Ascending aorta (tissue), 2 donors: ENCODE measurements at regions not wholly inside any gene's neighbourhood (a gene's known extent, or its start where the extent isn't known, plus 50 kb on each side); places are given as distances from the start of the nearest gene placed in this dataset.

Experiments
- DNase-seq, 2 donors: peaks; one replicate each; pipeline ENCODE4 v3.0.0-alpha.2; 2019; ENCODE audit warnings: low spot score in 2 of 2
- H3K27ac ChIP-seq, 2 donors: fragments of 200-600 bp; sonication (generic); one replicate each; pipeline ENCODE4 v1.5.1; 2016 to 2017; ENCODE audit warnings: mild to moderate bottlenecking in 1 of 2
- H3K27me3 ChIP-seq: fragments of 200-600 bp; sonication (generic); one replicate; pipeline ENCODE4 v1.5.1; 2017
- H3K36me3 ChIP-seq, 2 donors: fragments of 200-600 bp; sonication (generic); one replicate each; pipeline ENCODE4 v1.5.1; 2016
- H3K4me1 ChIP-seq, 2 donors: fragments of 200-600 bp; sonication (generic); one replicate each; pipeline ENCODE4 v1.5.1; 2016 to 2017; ENCODE audit warnings: mild to moderate bottlenecking in 1 of 2
- H3K4me3 ChIP-seq, 2 donors: fragments of 200-600 bp; sonication (generic); one replicate each; pipeline ENCODE4 v1.5.1; 2016 to 2017; ENCODE audit warnings: mild to moderate bottlenecking in 1 of 2
- H3K9me3 ChIP-seq, 2 donors: fragments of 200-600 bp; sonication (generic); one replicate each; pipeline ENCODE4 v1.5.1; 2016
- intact Hi-C: fragments of 100-400 bp; cut with DNase I; formaldehyde crosslinking; loops from one replicate; pipeline ENCODE4 v1.15.1; 2023
- TF ChIP-seq, protein P1 (sequence below), 3 experiments: fragments of 200-600 bp in 2 of 3; fragments of 450-650 bp in 1 of 3; sonication (generic) in 2 of 3; IDR thresholded peaks; one replicate each; pipeline ENCODE4 v1.5.1; 2016 to 2019; ENCODE audit warnings: antibody characterized with exemption in 3 of 3, mild to moderate bottlenecking in 1 of 3, moderate library complexity in 1 of 3

DNA sequence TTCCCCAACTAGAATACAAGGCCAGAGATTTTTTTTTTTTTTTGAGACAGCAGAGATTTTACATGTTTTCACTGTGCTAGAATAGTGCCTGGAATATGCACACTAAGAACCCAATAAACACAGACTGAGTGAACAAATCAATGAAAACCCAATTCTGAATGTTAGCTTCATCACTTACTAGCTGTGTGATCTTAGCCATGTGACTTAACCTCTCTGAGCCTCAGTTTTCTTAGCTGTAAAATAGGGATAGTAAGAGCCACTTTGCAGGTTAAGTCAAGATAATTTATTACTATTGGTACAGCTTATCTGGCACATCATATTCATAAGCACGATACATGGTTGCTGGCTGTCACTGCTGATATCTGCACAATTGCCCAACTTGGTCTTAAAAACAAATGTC lies 140.6 kb downstream of the EN1 start:
- DNase-seq, result no peak
- Histone ChIP-seq H3K9me3 (peaks cover 0 to under 1% of the 10 kb centered on the region in 2 donors), H3K27me3 (no peaks in the 10 kb centered on the region), H3K4me3 (no peak overlapping the region), H3K36me3 (no peaks in the 10 kb centered on the region), H3K4me1 (no peaks in the 10 kb centered on the region), H3K27ac (no peak overlapping the region)
- TF ChIP-seq, protein P1, sequence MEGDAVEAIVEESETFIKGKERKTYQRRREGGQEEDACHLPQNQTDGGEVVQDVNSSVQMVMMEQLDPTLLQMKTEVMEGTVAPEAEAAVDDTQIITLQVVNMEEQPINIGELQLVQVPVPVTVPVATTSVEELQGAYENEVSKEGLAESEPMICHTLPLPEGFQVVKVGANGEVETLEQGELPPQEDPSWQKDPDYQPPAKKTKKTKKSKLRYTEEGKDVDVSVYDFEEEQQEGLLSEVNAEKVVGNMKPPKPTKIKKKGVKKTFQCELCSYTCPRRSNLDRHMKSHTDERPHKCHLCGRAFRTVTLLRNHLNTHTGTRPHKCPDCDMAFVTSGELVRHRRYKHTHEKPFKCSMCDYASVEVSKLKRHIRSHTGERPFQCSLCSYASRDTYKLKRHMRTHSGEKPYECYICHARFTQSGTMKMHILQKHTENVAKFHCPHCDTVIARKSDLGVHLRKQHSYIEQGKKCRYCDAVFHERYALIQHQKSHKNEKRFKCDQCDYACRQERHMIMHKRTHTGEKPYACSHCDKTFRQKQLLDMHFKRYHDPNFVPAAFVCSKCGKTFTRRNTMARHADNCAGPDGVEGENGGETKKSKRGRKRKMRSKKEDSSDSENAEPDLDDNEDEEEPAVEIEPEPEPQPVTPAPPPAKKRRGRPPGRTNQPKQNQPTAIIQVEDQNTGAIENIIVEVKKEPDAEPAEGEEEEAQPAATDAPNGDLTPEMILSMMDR (IDR thresholded peaks at IDR 0.05), result no peak
- intact Hi-C loops, result no loop called here

DNA sequence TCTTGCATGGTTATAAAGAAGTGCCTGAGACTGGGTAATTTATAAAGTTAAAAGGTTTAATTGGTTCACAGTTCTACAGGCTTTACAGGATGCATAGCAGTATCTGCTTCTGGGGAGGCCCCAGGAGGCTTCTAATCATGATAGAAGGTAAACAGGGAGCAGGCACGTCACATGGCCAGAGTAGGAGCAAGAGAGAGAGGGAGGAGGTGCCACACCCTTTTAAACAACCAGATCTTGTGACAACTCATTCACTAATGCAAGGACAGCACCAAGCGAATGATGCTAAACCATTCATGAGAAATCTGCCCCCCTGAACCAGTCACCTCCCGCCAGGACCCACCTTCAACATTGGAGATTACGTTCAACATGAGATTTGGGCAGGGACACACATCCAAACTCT lies 141.1 kb downstream of the EN1 start:
- no peak overlapping the region for H3K4me3 ChIP-seq
- no peaks in the 10 kb centered on the region for H3K27me3 ChIP-seq
- no peaks in the 10 kb centered on the region for H3K4me1 ChIP-seq
- intact Hi-C loops, result no loop called here
- no peak overlapping the region for H3K27ac ChIP-seq
- H3K9me3 ChIP-seq, result peaks cover 0 to 3% of the 10 kb centered on the region in 2 donors
- no peaks in the 10 kb centered on the region for H3K36me3 ChIP-seq
- no peak for DNase-seq
- TF ChIP-seq, protein P1 (IDR thresholded peaks at IDR 0.05), result no peak

DNA sequence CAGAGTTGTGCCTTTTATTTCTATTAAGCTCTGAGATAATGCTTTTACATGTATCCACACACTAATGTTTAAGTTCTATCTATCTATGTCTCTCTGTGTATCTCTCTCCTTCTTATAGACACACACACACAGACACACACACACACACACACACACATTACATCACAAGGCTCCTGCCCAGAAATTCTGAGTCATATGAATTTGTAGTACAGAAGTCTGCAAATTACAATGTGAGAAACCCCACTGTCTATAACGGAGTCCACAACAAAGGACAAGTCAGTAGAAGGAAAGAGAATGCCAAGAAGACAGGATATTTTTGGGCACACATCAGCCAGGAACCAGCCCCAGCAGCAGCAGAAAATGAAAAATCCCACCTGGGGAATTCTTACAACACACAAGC lies 142.4 kb downstream of the EN1 start:
- intact Hi-C loops, result no loop called here
- no peak overlapping the region for H3K4me3 ChIP-seq
- no peaks in the 10 kb centered on the region for H3K4me1 ChIP-seq
- no peak for DNase-seq
- no peaks in the 10 kb centered on the region for H3K36me3 ChIP-seq
- TF ChIP-seq, protein P1 (IDR thresholded peaks at IDR 0.05), result no peak
- H3K9me3 ChIP-seq, result peaks cover 0 to 3% of the 10 kb centered on the region in 2 donors
- no peak overlapping the region for H3K27ac ChIP-seq
- H3K27me3 ChIP-seq, result no peaks in the 10 kb centered on the region

DNA sequence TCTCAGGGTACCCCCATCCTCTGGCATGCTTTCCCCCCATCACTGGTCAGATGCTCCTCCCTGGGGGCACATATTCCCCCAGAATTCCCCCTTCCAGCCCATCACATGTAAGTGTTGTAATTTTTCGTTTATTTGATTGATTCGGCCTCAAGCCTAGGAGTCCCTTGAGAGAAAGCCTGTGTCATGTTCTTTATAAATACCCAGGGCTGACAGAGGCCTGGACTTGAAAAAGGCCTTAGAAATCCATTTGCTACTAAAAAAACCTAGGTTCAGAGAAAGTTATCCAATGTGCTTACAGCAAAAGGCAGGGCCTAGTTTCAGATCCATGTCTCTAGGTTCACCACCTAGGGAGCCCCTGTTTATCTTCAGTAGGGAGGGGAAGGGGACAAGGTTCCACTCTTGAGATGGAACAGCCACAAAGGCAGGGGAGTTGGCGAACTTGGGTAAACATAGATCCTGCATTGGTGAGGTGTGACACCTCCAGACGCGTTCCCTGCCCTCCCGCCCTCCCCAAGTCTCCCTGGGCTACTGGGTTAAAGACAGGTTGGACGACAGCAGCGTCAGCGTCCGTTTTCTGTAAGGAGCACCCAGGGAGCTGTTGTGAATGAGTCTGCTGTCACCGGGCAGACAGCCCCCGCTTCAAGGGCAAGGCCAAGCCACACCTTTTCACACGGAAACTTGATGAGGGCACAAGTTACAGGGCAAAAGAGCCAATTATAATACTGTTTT lies 147.8 kb downstream of the EN1 start:
- no peak overlapping the region for H3K4me3 ChIP-seq
- TF ChIP-seq, protein P1 (IDR thresholded peaks at IDR 0.05), result no peak
- H3K27me3 ChIP-seq, result no peaks in the 10 kb centered on the region
- H3K27ac ChIP-seq, result no peak overlapping the region
- no peak for DNase-seq
- H3K36me3 ChIP-seq, result no peaks in the 10 kb centered on the region
- H3K9me3 ChIP-seq, result peaks cover 0 to 3% of the 10 kb centered on the region in 2 donors
- intact Hi-C loops, result no loop called here
- no peaks in the 10 kb centered on the region for H3K4me1 ChIP-seq

DNA sequence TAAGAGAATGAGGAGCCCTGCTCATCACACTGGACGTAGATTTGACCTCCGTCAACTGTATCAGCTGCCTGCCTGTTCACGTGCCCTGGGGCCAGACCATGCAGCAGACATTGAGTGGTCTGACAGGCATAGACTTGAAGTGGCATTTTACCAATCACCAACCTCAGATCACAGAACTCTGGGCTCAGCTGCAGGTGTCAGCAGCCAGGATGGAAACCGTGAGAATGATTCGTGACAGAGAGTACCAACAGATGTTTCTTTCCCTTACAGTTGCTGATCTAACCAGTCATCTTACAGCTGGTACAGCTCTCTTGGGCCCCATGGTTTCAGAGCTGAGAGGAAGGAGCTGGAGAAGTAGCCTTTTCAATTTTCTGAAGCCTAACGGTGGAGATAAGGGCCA lies 148.9 kb downstream of the EN1 start:
- H3K9me3 ChIP-seq, result peaks cover 0 to 3% of the 10 kb centered on the region in 2 donors
- H3K4me3 ChIP-seq, result no peak overlapping the region
- no peak for DNase-seq
- no peaks in the 10 kb centered on the region for H3K27me3 ChIP-seq
- no peaks in the 10 kb centered on the region for H3K36me3 ChIP-seq
- no peaks in the 10 kb centered on the region for H3K4me1 ChIP-seq
- TF ChIP-seq, protein P1 (IDR thresholded peaks at IDR 0.05), result no peak
- no peak overlapping the region for H3K27ac ChIP-seq
- intact Hi-C loops, result no loop called here
